Left lung (tissue), 4 donors: ENCODE measurements at regions not wholly inside any gene's neighbourhood (a gene's known extent, or its start where the extent isn't known, plus 50 kb on each side); places are given as distances from the start of the nearest gene placed in this dataset.
A peak's percentile ranks its signal among the peaks of the same experiment; 100 is the strongest.

Source experiments
- ATAC-seq: fragments of 200-7000 bp; cut with Tn5 transposase; one replicate; pipeline ENCODE4 v1.9.1; 2020; ENCODE audit warnings: moderate library complexity
- DNase-seq, 4 donors: peaks; one replicate each; pipeline ENCODE4 v3.0.0-alpha.2; 2013 to 2020
- H3K27ac ChIP-seq, 2 donors: fragments of 200-600 bp; sonication (generic) in 1 of 2; one replicate each; pipeline versions ENCODE4 v1.5.0 to v1.8.0; 2020 to 2021
- H3K27me3 ChIP-seq, 2 donors: fragments of 200-600 bp; sonication (generic) in 1 of 2; one replicate each; pipeline versions ENCODE4 v1.5.0 to v1.8.0; 2020 to 2021
- H3K36me3 ChIP-seq, 2 donors: fragments of 200-600 bp; sonication (generic) in 1 of 2; one replicate each; pipeline versions ENCODE4 v1.5.0 to v1.8.0; 2020 to 2021
- H3K4me1 ChIP-seq, 2 donors: fragments of 200-600 bp; one replicate each; pipeline ENCODE4 v1.8.0; 2021
- H3K4me3 ChIP-seq, 2 donors: fragments of 200-600 bp; sonication (generic) in 1 of 2; one replicate each; pipeline versions ENCODE4 v1.5.0 to v1.8.0; 2020 to 2021; ENCODE audit warnings: mild to moderate bottlenecking in 1 of 2
- H3K9me3 ChIP-seq, 2 donors: fragments of 200-600 bp; sonication (generic) in 1 of 2; one replicate each; pipeline versions ENCODE4 v1.5.0 to v1.8.0; 2020 to 2021
- intact Hi-C, 2 donors: fragments of 100-400 bp; cut with DNase I; formaldehyde crosslinking; loops; one replicate each; pipeline versions ENCODE4 v1.11.2 to v1.14.2; 2022
- TF ChIP-seq, protein P1 (sequence below), 2 donors: fragments of 200-600 bp; sonication (generic) in 1 of 2; IDR thresholded peaks; one replicate each; pipeline versions ENCODE4 v1.5.0 to v1.8.0; 2021; ENCODE audit warnings: antibody characterized with exemption in 2 of 2
- donor health status: DM: no; HTN: yes; CAD: no.
- donor health status: DM: no; HTN: no; CAD: no.

DNA sequence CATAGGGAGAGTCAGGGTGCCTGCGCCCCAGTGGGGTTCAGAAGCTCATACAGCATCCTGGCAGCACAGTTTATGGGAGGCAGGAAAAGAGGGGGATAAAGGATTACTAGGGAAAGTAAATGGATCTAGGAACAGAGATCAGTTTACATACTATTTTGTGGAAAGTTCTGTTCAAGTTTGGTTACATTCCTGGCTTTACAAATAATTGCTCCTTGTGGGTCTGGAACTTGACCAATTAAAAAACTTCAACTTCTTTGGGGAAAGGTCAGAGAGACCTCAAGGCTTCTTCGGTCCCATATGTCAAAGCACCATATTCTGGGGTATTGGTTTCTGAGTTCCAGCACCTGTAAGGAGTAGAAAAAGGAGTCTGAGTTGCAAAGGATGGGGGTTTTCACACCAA lies 64.1 kb downstream of the ZDHHC19 start:
- Histone ChIP-seq H3K27ac (no peak overlapping the region), H3K4me1 (peaks cover 0 to 9% of the 10 kb centered on the region in 2 donors), H3K9me3 (peaks cover 0 to 11% of the 10 kb centered on the region in 2 donors), H3K27me3 (no peaks in the 10 kb centered on the region), H3K4me3 (no peak overlapping the region), H3K36me3 (no peaks in the 10 kb centered on the region)
- TF ChIP-seq, protein P1, sequence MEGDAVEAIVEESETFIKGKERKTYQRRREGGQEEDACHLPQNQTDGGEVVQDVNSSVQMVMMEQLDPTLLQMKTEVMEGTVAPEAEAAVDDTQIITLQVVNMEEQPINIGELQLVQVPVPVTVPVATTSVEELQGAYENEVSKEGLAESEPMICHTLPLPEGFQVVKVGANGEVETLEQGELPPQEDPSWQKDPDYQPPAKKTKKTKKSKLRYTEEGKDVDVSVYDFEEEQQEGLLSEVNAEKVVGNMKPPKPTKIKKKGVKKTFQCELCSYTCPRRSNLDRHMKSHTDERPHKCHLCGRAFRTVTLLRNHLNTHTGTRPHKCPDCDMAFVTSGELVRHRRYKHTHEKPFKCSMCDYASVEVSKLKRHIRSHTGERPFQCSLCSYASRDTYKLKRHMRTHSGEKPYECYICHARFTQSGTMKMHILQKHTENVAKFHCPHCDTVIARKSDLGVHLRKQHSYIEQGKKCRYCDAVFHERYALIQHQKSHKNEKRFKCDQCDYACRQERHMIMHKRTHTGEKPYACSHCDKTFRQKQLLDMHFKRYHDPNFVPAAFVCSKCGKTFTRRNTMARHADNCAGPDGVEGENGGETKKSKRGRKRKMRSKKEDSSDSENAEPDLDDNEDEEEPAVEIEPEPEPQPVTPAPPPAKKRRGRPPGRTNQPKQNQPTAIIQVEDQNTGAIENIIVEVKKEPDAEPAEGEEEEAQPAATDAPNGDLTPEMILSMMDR (IDR thresholded peaks at IDR 0.05) = no peak
- ATAC-seq (no peak), DNase-seq (no peak)
- intact Hi-C loops = no loop called here

DNA sequence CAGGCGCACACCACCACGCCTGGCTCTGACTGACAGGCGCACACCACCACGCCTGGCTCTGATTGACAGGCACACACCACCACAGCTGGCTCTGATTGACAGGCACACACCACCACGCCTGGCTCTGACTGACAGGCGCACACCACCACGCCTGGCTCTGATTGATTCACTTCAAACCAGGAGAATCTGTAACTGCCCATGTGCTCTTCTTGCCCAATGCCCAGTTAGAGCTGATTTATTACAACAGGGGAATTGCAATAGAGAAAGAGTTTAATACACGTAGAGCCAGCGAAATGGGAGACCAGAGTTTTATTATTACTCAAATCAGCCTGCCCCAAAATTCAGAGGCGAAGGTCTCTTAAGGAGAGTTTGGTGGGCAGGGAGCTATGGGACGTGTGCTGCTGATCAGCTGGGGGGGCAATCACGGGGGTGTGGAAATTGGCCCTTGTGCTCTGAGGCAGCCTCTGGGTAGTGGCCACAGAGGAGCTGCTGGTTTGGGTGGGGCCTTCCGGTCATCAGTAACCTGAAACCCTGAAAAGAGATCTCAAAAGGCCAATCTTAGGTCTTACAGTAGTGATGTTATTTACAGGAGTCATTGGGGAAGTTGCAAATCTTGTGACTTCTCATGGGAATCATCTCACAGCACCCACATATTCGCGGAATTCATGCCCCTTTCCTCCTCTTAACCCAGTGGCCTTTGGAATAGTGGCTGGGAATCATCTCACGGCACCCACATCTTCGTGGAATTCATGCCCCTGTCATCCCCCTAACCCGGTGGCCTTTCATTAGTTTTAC lies 63.8 kb upstream of the TFRC start:
- no peak overlapping the region for H3K4me3 ChIP-seq
- TF ChIP-seq, protein P1 (IDR thresholded peaks at IDR 0.05) = no peak
- no peaks in the 10 kb centered on the region for H3K36me3 ChIP-seq
- H3K27me3 ChIP-seq = no peaks in the 10 kb centered on the region
- H3K4me1 ChIP-seq = peaks cover 0 to 15% of the 10 kb centered on the region in 2 donors
- DNase-seq (peak in 1 of 4 donors; percentile 42), ATAC-seq (no peak)
- no peak overlapping the region for H3K27ac ChIP-seq
- intact Hi-C loops = no loop called here
- H3K9me3 ChIP-seq = peaks cover 0 to 8% of the 10 kb centered on the region in 2 donors

DNA sequence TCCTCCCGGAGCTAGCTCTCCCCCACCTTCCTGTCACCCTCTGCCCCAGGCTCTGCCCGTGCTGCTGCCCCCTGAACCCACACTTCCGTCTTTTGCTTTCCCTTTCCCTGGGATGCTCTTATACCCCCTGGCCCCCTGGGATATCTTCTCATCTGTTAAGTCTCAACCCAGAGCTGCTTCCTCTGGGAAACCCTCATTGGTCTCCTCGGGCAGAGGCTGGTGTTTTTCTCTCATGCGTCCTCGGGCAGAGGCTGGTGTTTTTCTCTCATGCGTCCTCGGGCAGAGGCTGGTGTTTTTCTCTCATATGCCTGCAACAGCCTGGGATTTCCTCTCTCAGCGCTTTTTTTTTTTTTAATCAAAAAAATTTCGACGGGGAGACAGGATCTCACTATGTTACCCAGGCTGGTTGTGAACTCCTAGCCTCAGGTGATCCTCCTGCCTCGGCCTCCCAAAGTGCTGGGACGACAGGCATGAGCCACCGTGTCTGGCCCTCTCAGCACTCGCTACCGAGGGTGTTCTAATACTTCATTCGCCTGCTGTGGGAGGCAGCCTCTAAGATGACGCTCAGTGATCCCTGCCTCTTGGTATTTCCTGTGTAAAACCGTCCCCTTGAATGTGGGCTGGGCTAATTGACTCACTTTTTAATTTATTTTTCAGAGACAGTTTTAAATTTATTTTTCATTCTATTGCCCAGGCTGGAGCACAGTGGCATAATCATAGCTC lies 62.7 kb upstream of the TFRC start:
- ATAC-seq (no peak), DNase-seq (peak in 1 of 4 donors; percentile 28)
- H3K27ac ChIP-seq = no peak overlapping the region
- intact Hi-C loops = no loop called here
- no peaks in the 10 kb centered on the region for H3K27me3 ChIP-seq
- H3K4me3 ChIP-seq = no peak overlapping the region
- peaks cover 0 to 15% of the 10 kb centered on the region in 2 donors for H3K4me1 ChIP-seq
- no peaks in the 10 kb centered on the region for H3K9me3 ChIP-seq
- H3K36me3 ChIP-seq = no peaks in the 10 kb centered on the region
- TF ChIP-seq, protein P1 (IDR thresholded peaks at IDR 0.05) = no peak

DNA sequence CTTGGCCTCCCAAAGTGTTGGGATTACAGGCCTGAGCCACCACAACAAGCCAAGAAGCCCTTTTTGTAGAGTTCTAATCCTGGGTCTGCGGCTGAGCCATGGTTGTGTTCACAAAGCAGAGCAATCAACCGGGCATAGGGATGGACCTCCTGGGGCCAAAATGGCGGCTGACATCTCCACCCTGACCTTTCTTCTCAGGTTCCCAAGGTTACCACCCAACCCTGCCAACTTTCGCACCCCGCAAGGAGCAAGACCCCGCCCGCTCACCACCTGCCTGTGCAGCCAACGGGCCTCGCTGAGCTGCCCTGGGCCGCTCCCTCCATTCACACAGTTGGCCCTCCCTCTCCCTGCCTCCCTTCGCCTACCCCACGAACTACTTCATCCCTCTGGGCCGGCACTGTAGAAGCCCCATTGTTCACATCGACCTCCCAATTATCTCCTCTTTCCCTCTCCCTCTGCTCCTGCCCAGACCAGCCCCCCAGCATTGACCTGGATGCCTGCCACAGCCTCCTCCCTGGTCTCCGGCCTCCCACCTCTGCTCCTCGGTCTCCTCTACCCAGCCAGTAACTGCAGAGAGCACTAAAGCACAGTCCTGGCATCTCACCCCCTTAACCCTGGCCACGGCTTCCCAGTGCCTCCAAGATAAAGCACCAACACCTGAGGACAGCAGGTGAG lies 62.0 kb upstream of the TFRC start:
- ATAC-seq (no peak), DNase-seq (peak in 1 of 4 donors; percentile 53)
- Histone ChIP-seq H3K27me3 (no peaks in the 10 kb centered on the region), H3K36me3 (no peaks in the 10 kb centered on the region), H3K27ac (no peak overlapping the region), H3K4me1 (peaks cover 0 to 15% of the 10 kb centered on the region in 2 donors), H3K9me3 (no peaks in the 10 kb centered on the region), H3K4me3 (no peak overlapping the region)
- TF ChIP-seq, protein P1 (IDR thresholded peaks at IDR 0.05) = no peak
- intact Hi-C loops = no loop called here
